ENCODE measurements at regions not wholly inside any gene's neighbourhood (a gene's known extent, or its start where the extent isn't known, plus 50 kb on each side); places are given as distances from the start of the nearest gene placed in this dataset.

GRCh38 chr5:120874081-120874862 lies 410.2 kb downstream of the PRR16 start:
- no peak for TF ChIP-seq CTCF (IDR thresholded peaks at IDR 0.05; ENCODE audit: poor library complexity, severe bottlenecking)
- H3K27ac ChIP-seq (ENCODE audit: poor library complexity, severe bottlenecking): no peak overlapping the region
- H3K27me3 ChIP-seq (ENCODE audit: insufficient read depth, poor library complexity, severe bottlenecking): peaks cover 4% of the 10 kb centered on the region
- no peak overlapping the region for H3K4me3 ChIP-seq (ENCODE audit: severe bottlenecking)
- no peaks in the 10 kb centered on the region for H3K36me3 ChIP-seq (ENCODE audit: low read depth)
- no peak for DNase-seq (ENCODE audit: low spot score)
- ATAC-seq (ENCODE audit: low read depth): no peak
- no peaks in the 10 kb centered on the region for H3K9me3 ChIP-seq (ENCODE audit: severe bottlenecking)
- H3K4me1 ChIP-seq (ENCODE audit: insufficient read depth, poor library complexity, severe bottlenecking): no peaks in the 10 kb centered on the region

- ATAC-seq (ENCODE audit: low read depth) (no peak), DNase-seq (ENCODE audit: low spot score) (no peak)
- H3K4me3 ChIP-seq (ENCODE audit: severe bottlenecking): no peak overlapping the region
- no peak for TF ChIP-seq CTCF (IDR thresholded peaks at IDR 0.05; ENCODE audit: poor library complexity, severe bottlenecking)
- no peaks in the 10 kb centered on the region for H3K9me3 ChIP-seq (ENCODE audit: severe bottlenecking)
- H3K4me1 ChIP-seq (ENCODE audit: insufficient read depth, poor library complexity, severe bottlenecking): no peaks in the 10 kb centered on the region
- no peaks in the 10 kb centered on the region for H3K27me3 ChIP-seq (ENCODE audit: insufficient read depth, poor library complexity, severe bottlenecking)
- no peak overlapping the region for H3K27ac ChIP-seq (ENCODE audit: poor library complexity, severe bottlenecking)
- no peaks in the 10 kb centered on the region for H3K36me3 ChIP-seq (ENCODE audit: low read depth)
These were observed 418.1 kb downstream of the PRR16 start for GRCh38 chr5:120882038-120882775.

DNA sequence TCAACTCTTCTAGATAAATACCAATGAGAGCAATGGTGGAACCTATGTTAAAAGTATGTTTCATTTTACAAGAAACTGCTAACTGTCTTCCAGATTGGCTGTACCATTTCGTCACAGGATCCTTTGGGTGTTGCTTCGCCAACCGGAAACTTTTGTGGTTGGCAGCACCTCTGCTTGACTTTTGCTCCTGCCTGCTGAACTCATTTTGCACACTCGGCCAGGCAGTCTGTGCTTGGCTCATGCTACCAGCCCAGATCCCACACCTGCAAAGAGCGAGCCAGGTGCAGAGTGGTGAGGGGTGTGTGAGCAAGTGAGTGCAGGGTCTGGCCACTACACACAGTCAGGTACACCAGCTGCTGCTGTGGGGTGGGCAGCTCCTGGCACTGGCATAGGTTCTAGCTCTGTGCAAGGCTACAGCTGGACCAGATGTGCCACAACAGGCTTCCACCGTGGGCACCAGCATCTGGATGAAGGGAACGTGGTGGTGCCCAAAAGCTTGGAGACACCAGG lies 422.3 kb downstream of the PRR16 start:
- Histone ChIP-seq H3K27ac (ENCODE audit: poor library complexity, severe bottlenecking) (no peak overlapping the region), H3K9me3 (ENCODE audit: severe bottlenecking) (no peaks in the 10 kb centered on the region), H3K36me3 (ENCODE audit: low read depth) (no peaks in the 10 kb centered on the region), H3K27me3 (ENCODE audit: insufficient read depth, poor library complexity, severe bottlenecking) (no peaks in the 10 kb centered on the region), H3K4me3 (ENCODE audit: severe bottlenecking) (no peak overlapping the region), H3K4me1 (ENCODE audit: insufficient read depth, poor library complexity, severe bottlenecking) (no peaks in the 10 kb centered on the region)
- no peak for DNase-seq (ENCODE audit: low spot score)
- no peak for TF ChIP-seq CTCF (IDR thresholded peaks at IDR 0.05; ENCODE audit: poor library complexity, severe bottlenecking)
- ATAC-seq (ENCODE audit: low read depth): no peak

- ATAC-seq (ENCODE audit: low read depth): no peak
- Histone ChIP-seq H3K4me3 (ENCODE audit: severe bottlenecking) (no peak overlapping the region), H3K9me3 (ENCODE audit: severe bottlenecking) (no peaks in the 10 kb centered on the region), H3K4me1 (ENCODE audit: insufficient read depth, poor library complexity, severe bottlenecking) (no peaks in the 10 kb centered on the region), H3K27me3 (ENCODE audit: insufficient read depth, poor library complexity, severe bottlenecking) (no peaks in the 10 kb centered on the region), H3K36me3 (ENCODE audit: low read depth) (no peaks in the 10 kb centered on the region), H3K27ac (ENCODE audit: poor library complexity, severe bottlenecking) (no peak overlapping the region)
- DNase-seq (ENCODE audit: low spot score): no peak
- TF ChIP-seq CTCF (IDR thresholded peaks at IDR 0.05; ENCODE audit: poor library complexity, severe bottlenecking): no peak
These were observed 431.6 kb downstream of the PRR16 start for GRCh38 chr5:120895660-120896059.

All from RWPE2 (cell line).